ENCODE measurements at regions not wholly inside any gene's neighbourhood (a gene's known extent, or its start where the extent isn't known, plus 50 kb on each side); places are given as distances from the start of the nearest gene placed in this dataset.

GRCh38 chr3:28738425-28738824 lies 389.8 kb upstream of the AZI2 start:
- DNase-seq (ENCODE audit: low read depth in 2 of 2), result no peak
- Histone ChIP-seq H3K4me3 (replicated peaks in 1 of 4; ENCODE audit: control extremely low read depth in 1 of 4, insufficient read depth in 1 of 4, low read depth in 3 of 4, low read length in 4 of 4) (no peak overlapping the region), H3K36me3 (ENCODE audit: control insufficient read depth, insufficient read depth, low read length) (no peaks in the 10 kb centered on the region), H3K4me1 (ENCODE audit: control insufficient read depth, extremely low read depth, insufficient read depth, low read length) (no peaks in the 10 kb centered on the region), H3K9ac (ENCODE audit: insufficient read depth, low read length) (no peak overlapping the region), H3K9me3 (ENCODE audit: control insufficient read depth, insufficient read depth, low read depth, low read length) (no peaks in the 10 kb centered on the region), H3K27me3 (ENCODE audit: control insufficient read depth, insufficient read depth, low read length) (no peaks in the 10 kb centered on the region), H3K4me2 (ENCODE audit: extremely low read depth, insufficient read depth, low read length) (no peak overlapping the region), H3K27ac (ENCODE audit: insufficient read depth, low read length) (no peak overlapping the region), H4K20me1 (ENCODE audit: control insufficient read depth, extremely low read depth, insufficient read depth, low read length) (no peaks in the 10 kb centered on the region), H2AFZ (ENCODE audit: low read length) (no peak overlapping the region), H3K79me2 (ENCODE audit: control insufficient read depth, insufficient read depth, low read length) (no peaks in the 10 kb centered on the region)
- no peak for TF ChIP-seq EZH2 (IDR thresholded peaks at IDR 0.05; ENCODE audit: low read length, missing control alignments)
- no peak for TF ChIP-seq CTCF (conservative IDR thresholded peaks at IDR 0.05 in 1 of 2, IDR thresholded peaks at IDR 0.05 in 1 of 2; ENCODE audit: low read depth in 1 of 2, low read length in 2 of 2)

- no peak for DNase-seq (ENCODE audit: low read depth in 2 of 2)
- no peak overlapping the region for H3K9ac ChIP-seq (ENCODE audit: insufficient read depth, low read length)
- TF ChIP-seq EZH2 (IDR thresholded peaks at IDR 0.05; ENCODE audit: low read length, missing control alignments) (no peak), CTCF (conservative IDR thresholded peaks at IDR 0.05 in 1 of 2, IDR thresholded peaks at IDR 0.05 in 1 of 2; ENCODE audit: low read depth in 1 of 2, low read length in 2 of 2) (no peak)
Observed at GRCh38 chr3:28739647-28740046, 391.0 kb upstream of the AZI2 start.

GRCh38 chr3:28743271-28743670 lies 394.6 kb upstream of the AZI2 start:
- Histone ChIP-seq H3K27ac (ENCODE audit: insufficient read depth, low read length) (no peak overlapping the region), H3K4me1 (ENCODE audit: control insufficient read depth, extremely low read depth, insufficient read depth, low read length) (no peaks in the 10 kb centered on the region), H4K20me1 (ENCODE audit: control insufficient read depth, extremely low read depth, insufficient read depth, low read length) (no peaks in the 10 kb centered on the region), H3K36me3 (ENCODE audit: control insufficient read depth, insufficient read depth, low read length) (no peaks in the 10 kb centered on the region), H2AFZ (ENCODE audit: low read length) (no peak overlapping the region), H3K9ac (ENCODE audit: insufficient read depth, low read length) (no peak overlapping the region), H3K4me2 (ENCODE audit: extremely low read depth, insufficient read depth, low read length) (no peak overlapping the region), H3K4me3 (replicated peaks in 1 of 4; ENCODE audit: control extremely low read depth in 1 of 4, insufficient read depth in 1 of 4, low read depth in 3 of 4, low read length in 4 of 4) (no peak overlapping the region), H3K27me3 (ENCODE audit: control insufficient read depth, insufficient read depth, low read length) (no peaks in the 10 kb centered on the region), H3K9me3 (ENCODE audit: control insufficient read depth, insufficient read depth, low read depth, low read length) (no peaks in the 10 kb centered on the region), H3K79me2 (ENCODE audit: control insufficient read depth, insufficient read depth, low read length) (no peaks in the 10 kb centered on the region)
- TF ChIP-seq EZH2 (IDR thresholded peaks at IDR 0.05; ENCODE audit: low read length, missing control alignments) (no peak), CTCF (conservative IDR thresholded peaks at IDR 0.05 in 1 of 2, IDR thresholded peaks at IDR 0.05 in 1 of 2; ENCODE audit: low read depth in 1 of 2, low read length in 2 of 2) (no peak)
- DNase-seq (ENCODE audit: low read depth in 2 of 2), result no peak

More at GRCh38 chr3:28739647-28740046, 391.0 kb upstream of the AZI2 start:
- Histone ChIP-seq H3K4me1 (ENCODE audit: control insufficient read depth, extremely low read depth, insufficient read depth, low read length) (no peaks in the 10 kb centered on the region), H3K27ac (ENCODE audit: insufficient read depth, low read length) (no peak overlapping the region), H3K4me2 (ENCODE audit: extremely low read depth, insufficient read depth, low read length) (no peak overlapping the region), H3K4me3 (replicated peaks in 1 of 4; ENCODE audit: control extremely low read depth in 1 of 4, insufficient read depth in 1 of 4, low read depth in 3 of 4, low read length in 4 of 4) (no peak overlapping the region), H2AFZ (ENCODE audit: low read length) (no peak overlapping the region), H3K27me3 (ENCODE audit: control insufficient read depth, insufficient read depth, low read length) (no peaks in the 10 kb centered on the region), H4K20me1 (ENCODE audit: control insufficient read depth, extremely low read depth, insufficient read depth, low read length) (no peaks in the 10 kb centered on the region), H3K9me3 (ENCODE audit: control insufficient read depth, insufficient read depth, low read depth, low read length) (no peaks in the 10 kb centered on the region), H3K79me2 (ENCODE audit: control insufficient read depth, insufficient read depth, low read length) (no peaks in the 10 kb centered on the region), H3K36me3 (ENCODE audit: control insufficient read depth, insufficient read depth, low read length) (no peaks in the 10 kb centered on the region)

Data from fibroblast of lung (primary cell).